ENCODE measurements at regions not wholly inside any gene's neighbourhood (a gene's known extent, or its start where the extent isn't known, plus 50 kb on each side); places are given as distances from the start of the nearest gene placed in this dataset.

GRCh38 chr5:65068410-65068809 lies 299.7 kb downstream of the CWC27 start:
- no peak for DNase-seq (ENCODE audit: low read depth in 2 of 2)

- no peak for DNase-seq (ENCODE audit: low read depth in 2 of 2)
These were observed 301.3 kb downstream of the CWC27 start for GRCh38 chr5:65070026-65070425.

- no peak for DNase-seq (ENCODE audit: low read depth in 2 of 2)
These were observed 304.1 kb downstream of the CWC27 start for GRCh38 chr5:65072850-65073249.

GRCh38 chr5:65073250-65073661 lies 304.5 kb downstream of the CWC27 start:
- no peak for DNase-seq (ENCODE audit: low read depth in 2 of 2)

- no peak for DNase-seq (ENCODE audit: low read depth in 2 of 2)
These were observed 307.0 kb downstream of the CWC27 start for GRCh38 chr5:65075623-65076250.

GRCh38 chr5:65076251-65076869 lies 307.6 kb downstream of the CWC27 start:
- peak in 1 of 2 donors; percentile 47 for DNase-seq (ENCODE audit: low read depth in 2 of 2)

- DNase-seq (ENCODE audit: low read depth in 2 of 2), result no peak
These were observed 308.9 kb downstream of the CWC27 start for GRCh38 chr5:65077653-65078052.

- no peak for DNase-seq (ENCODE audit: low read depth in 2 of 2)
These were observed 309.6 kb downstream of the CWC27 start for GRCh38 chr5:65078331-65078730.

- no peak for DNase-seq (ENCODE audit: low read depth in 2 of 2)
These were observed 312.3 kb downstream of the CWC27 start for GRCh38 chr5:65081071-65081470.

- DNase-seq (ENCODE audit: low read depth in 2 of 2), result no peak
These were observed 316.2 kb downstream of the CWC27 start for GRCh38 chr5:65084795-65085515.

- no peak for DNase-seq (ENCODE audit: low read depth in 2 of 2)
These were observed 316.8 kb downstream of the CWC27 start for GRCh38 chr5:65085516-65085850.

GRCh38 chr5:65086234-65086890 lies 317.6 kb downstream of the CWC27 start:
- no peak for DNase-seq (ENCODE audit: low read depth in 2 of 2)

- DNase-seq (ENCODE audit: low read depth in 2 of 2), result no peak
These were observed 318.4 kb downstream of the CWC27 start for GRCh38 chr5:65087154-65087553.

GRCh38 chr5:65094279-65094678 lies 325.5 kb downstream of the CWC27 start:
- no peak for DNase-seq (ENCODE audit: low read depth in 2 of 2)

- no peak for DNase-seq (ENCODE audit: low read depth in 2 of 2)
These were observed 329.7 kb downstream of the CWC27 start for GRCh38 chr5:65098393-65098792.

Measured in stimulated activated CD4-positive, alpha-beta T cell treated with anti-CD3 and anti-CD28 coated beads, Interleukin-1b, Interleukin-23, amount 100 ng/mL, for 4 hours (primary cell).